ENCODE measurements at regions not wholly inside any gene's neighbourhood (a gene's known extent, or its start where the extent isn't known, plus 50 kb on each side); places are given as distances from the start of the nearest gene placed in this dataset.

- Histone ChIP-seq H3K4me3 (no peak overlapping the region), H3K27ac (no peak overlapping the region), H3K9me3 (no peaks in the 10 kb centered on the region), H3K4me1 (peaks cover 3% of the 10 kb centered on the region), H3K27me3 (no peaks in the 10 kb centered on the region), H3K36me3 (ENCODE audit: low read depth, missing control alignments) (no peaks in the 10 kb centered on the region)
- peak; percentile 60 for DNase-seq
- intact Hi-C loops (cut with DNase I; ENCODE audit: low total_unique reads), result no loop called here
- WGBS, 2 donors, result 22 to 35% methylated on average over 1 of the region's 1 CpG
- no peak for TF ChIP-seq POLR2A (IDR thresholded peaks at IDR 0.05)
- TF ChIP-seq, protein P1, sequence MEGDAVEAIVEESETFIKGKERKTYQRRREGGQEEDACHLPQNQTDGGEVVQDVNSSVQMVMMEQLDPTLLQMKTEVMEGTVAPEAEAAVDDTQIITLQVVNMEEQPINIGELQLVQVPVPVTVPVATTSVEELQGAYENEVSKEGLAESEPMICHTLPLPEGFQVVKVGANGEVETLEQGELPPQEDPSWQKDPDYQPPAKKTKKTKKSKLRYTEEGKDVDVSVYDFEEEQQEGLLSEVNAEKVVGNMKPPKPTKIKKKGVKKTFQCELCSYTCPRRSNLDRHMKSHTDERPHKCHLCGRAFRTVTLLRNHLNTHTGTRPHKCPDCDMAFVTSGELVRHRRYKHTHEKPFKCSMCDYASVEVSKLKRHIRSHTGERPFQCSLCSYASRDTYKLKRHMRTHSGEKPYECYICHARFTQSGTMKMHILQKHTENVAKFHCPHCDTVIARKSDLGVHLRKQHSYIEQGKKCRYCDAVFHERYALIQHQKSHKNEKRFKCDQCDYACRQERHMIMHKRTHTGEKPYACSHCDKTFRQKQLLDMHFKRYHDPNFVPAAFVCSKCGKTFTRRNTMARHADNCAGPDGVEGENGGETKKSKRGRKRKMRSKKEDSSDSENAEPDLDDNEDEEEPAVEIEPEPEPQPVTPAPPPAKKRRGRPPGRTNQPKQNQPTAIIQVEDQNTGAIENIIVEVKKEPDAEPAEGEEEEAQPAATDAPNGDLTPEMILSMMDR (IDR thresholded peaks at IDR 0.05), result no peak
Observed at GRCh38 chr2:13114391-13114790, 397.7 kb downstream of the TRIB2 start.

DNA sequence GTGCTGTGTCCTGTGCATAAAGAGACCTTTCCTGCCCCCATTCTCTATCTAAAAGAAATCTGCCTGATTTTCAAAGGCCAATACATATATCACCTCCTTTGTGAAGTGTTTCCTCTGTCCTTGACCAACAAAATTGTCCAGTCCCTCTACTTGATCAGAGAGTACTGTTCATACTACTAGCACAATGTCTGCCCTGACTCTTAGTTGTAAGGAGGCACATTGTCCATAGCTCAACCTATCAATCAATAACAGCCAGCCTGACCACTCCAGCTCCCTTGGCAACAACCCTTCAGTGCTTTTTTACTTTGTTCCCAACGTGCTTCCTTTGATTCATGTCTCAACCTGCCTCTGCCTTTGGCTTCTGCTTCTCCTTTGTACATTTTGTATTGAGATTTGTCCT is 398.9 kb downstream of the TRIB2 start:
- Histone ChIP-seq H3K27ac (no peak overlapping the region), H3K9me3 (no peaks in the 10 kb centered on the region), H3K4me3 (no peak overlapping the region), H3K4me1 (peaks cover 3% of the 10 kb centered on the region), H3K27me3 (no peaks in the 10 kb centered on the region), H3K36me3 (ENCODE audit: low read depth, missing control alignments) (no peaks in the 10 kb centered on the region)
- WGBS, 2 donors, result 36 to 50% methylated on average over 1 of the region's 1 CpG
- no peak for TF ChIP-seq POLR2A (IDR thresholded peaks at IDR 0.05)
- TF ChIP-seq, protein P1 (IDR thresholded peaks at IDR 0.05), result no peak
- no peak for DNase-seq
- intact Hi-C loops (cut with DNase I; ENCODE audit: low total_unique reads), result no loop called here

DNA sequence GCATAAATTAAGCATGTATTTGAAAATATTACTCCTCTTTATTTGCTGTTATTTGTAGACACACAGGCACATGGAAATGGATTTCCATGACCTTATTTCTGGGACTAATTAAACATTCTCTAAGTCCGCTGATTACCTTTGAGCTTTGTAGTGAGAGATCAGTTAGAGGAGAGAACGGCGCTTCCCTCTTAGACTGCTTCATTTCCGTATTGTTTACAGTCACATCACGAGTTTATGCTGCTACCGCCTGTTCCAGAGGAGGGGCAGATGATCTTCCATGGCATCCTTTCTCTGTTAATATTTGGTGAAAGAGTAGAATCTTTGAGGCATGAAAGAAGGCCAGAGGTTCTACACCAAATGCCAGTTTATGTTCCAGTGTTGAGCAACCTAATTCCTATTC is 404.4 kb downstream of the TRIB2 start:
- Histone ChIP-seq H3K27ac (no peak overlapping the region), H3K4me3 (no peak overlapping the region), H3K9me3 (no peaks in the 10 kb centered on the region), H3K4me1 (no peaks in the 10 kb centered on the region), H3K36me3 (ENCODE audit: low read depth, missing control alignments) (no peaks in the 10 kb centered on the region), H3K27me3 (no peaks in the 10 kb centered on the region)
- WGBS, 2 donors, result 93 to 94% methylated on average over 6 of the region's 6 CpGs
- TF ChIP-seq, protein P1 (IDR thresholded peaks at IDR 0.05), result no peak
- no peak for TF ChIP-seq POLR2A (IDR thresholded peaks at IDR 0.05)
- intact Hi-C loops (cut with DNase I; ENCODE audit: low total_unique reads), result no loop called here
- DNase-seq, result no peak

GRCh38 chr2:13128139-13128538 is 411.4 kb downstream of the TRIB2 start:
- H3K27ac ChIP-seq, result no peak overlapping the region
- intact Hi-C loops (cut with DNase I; ENCODE audit: low total_unique reads), result no loop called here
- no peak for DNase-seq
- H3K4me1 ChIP-seq, result no peaks in the 10 kb centered on the region
- no peaks in the 10 kb centered on the region for H3K9me3 ChIP-seq
- TF ChIP-seq, protein P1 (IDR thresholded peaks at IDR 0.05), result no peak
- WGBS, 2 donors, result 56 to 58% methylated on average over 1 of the region's 1 CpG
- no peak overlapping the region for H3K4me3 ChIP-seq
- H3K27me3 ChIP-seq, result no peaks in the 10 kb centered on the region
- no peaks in the 10 kb centered on the region for H3K36me3 ChIP-seq (ENCODE audit: low read depth, missing control alignments)

DNA sequence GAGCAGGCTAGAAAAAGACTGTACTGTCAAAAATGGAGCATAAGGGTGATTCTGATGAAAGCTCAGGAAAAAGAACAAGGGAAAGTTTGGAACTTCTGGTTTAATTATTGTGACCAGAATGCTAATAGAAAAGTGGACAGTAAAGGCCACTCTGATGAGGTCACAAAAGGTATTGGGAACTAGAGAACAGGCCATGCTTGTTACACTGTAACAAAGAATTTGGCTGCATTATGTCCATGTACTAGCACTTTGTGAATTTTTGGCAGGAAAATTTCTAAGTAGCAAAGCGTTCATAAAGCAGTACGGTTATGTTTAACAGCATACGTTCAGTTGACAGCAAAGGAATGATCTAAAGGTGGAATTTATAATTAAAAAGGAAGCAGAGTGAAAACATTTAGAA is 418.6 kb downstream of the TRIB2 start:
- Histone ChIP-seq H3K27ac (no peak overlapping the region), H3K9me3 (no peaks in the 10 kb centered on the region), H3K4me3 (no peak overlapping the region), H3K4me1 (peaks cover 8% of the 10 kb centered on the region), H3K27me3 (no peaks in the 10 kb centered on the region), H3K36me3 (ENCODE audit: low read depth, missing control alignments) (no peaks in the 10 kb centered on the region)
- WGBS, 2 donors, result 27 to 35% methylated on average over 3 of the region's 3 CpGs
- no peak for TF ChIP-seq POLR2A (IDR thresholded peaks at IDR 0.05)
- TF ChIP-seq, protein P1 (IDR thresholded peaks at IDR 0.05), result no peak
- intact Hi-C loops (cut with DNase I; ENCODE audit: low total_unique reads), result no loop called here
- no peak for DNase-seq

All from testis (tissue), 2 donors.